IPS-18a (cell line): ENCODE measurements at regions not wholly inside any gene's neighbourhood (a gene's known extent, or its start where the extent isn't known, plus 50 kb on each side); places are given as distances from the start of the nearest gene placed in this dataset.

Experiments used
- H3K27ac ChIP-seq: one replicate; pipeline ENCODE4 v1.5.1; 2013; ENCODE audit warnings: low read length
- H3K27me3 ChIP-seq: one replicate; pipeline ENCODE4 v1.6.1; 2013; ENCODE audit warnings: mild to moderate bottlenecking, low read length; ENCODE audit not compliant: control insufficient read depth, insufficient read depth
- H3K36me3 ChIP-seq: one replicate; pipeline ENCODE4 v1.6.1; 2013; ENCODE audit warnings: low read depth, low read length; ENCODE audit not compliant: control insufficient read depth
- H3K4me1 ChIP-seq: one replicate; pipeline ENCODE4 v1.6.1; 2013; ENCODE audit warnings: low read depth, low read length; ENCODE audit not compliant: control insufficient read depth
- H3K4me3 ChIP-seq: one replicate; pipeline ENCODE4 v1.5.1; 2013; ENCODE audit warnings: low read length
- H3K9ac ChIP-seq: one replicate; pipeline ENCODE4 v1.6.1; 2013; ENCODE audit warnings: mild to moderate bottlenecking, low read length, moderate library complexity
- H3K9me3 ChIP-seq: one replicate; pipeline ENCODE4 v1.6.1; 2013; ENCODE audit warnings: low read depth, low read length; ENCODE audit not compliant: control insufficient read depth

- Histone ChIP-seq H3K9me3 (no peaks in the 10 kb centered on the region), H3K27me3 (no peaks in the 10 kb centered on the region), H3K4me3 (no peak overlapping the region), H3K36me3 (no peaks in the 10 kb centered on the region), H3K27ac (no peak overlapping the region), H3K9ac (no peak overlapping the region), H3K4me1 (no peaks in the 10 kb centered on the region)
Observed at GRCh38 chr22:49564666-49565515, 262.8 kb downstream of the BRD1 start.

GRCh38 chr22:49564054-49564453 is 263.6 kb downstream of the BRD1 start:
- H3K27me3 ChIP-seq: no peaks in the 10 kb centered on the region
- H3K36me3 ChIP-seq: no peaks in the 10 kb centered on the region
- H3K4me1 ChIP-seq: no peaks in the 10 kb centered on the region
- H3K9me3 ChIP-seq: no peaks in the 10 kb centered on the region
- H3K27ac ChIP-seq: no peak overlapping the region
- no peak overlapping the region for H3K4me3 ChIP-seq
- H3K9ac ChIP-seq: no peak overlapping the region

GRCh38 chr22:49562685-49563249 is 264.9 kb downstream of the BRD1 start:
- H3K27me3 ChIP-seq: no peaks in the 10 kb centered on the region
- no peaks in the 10 kb centered on the region for H3K9me3 ChIP-seq
- no peaks in the 10 kb centered on the region for H3K4me1 ChIP-seq
- H3K36me3 ChIP-seq: no peaks in the 10 kb centered on the region
- H3K27ac ChIP-seq: no peak overlapping the region
- no peak overlapping the region for H3K4me3 ChIP-seq
- H3K9ac ChIP-seq: no peak overlapping the region

GRCh38 chr22:49561976-49562375 is 265.7 kb downstream of the BRD1 start:
- H3K4me1 ChIP-seq: no peaks in the 10 kb centered on the region
- no peak overlapping the region for H3K27ac ChIP-seq
- H3K4me3 ChIP-seq: no peak overlapping the region
- no peaks in the 10 kb centered on the region for H3K9me3 ChIP-seq
- no peaks in the 10 kb centered on the region for H3K36me3 ChIP-seq
- H3K9ac ChIP-seq: no peak overlapping the region
- H3K27me3 ChIP-seq: no peaks in the 10 kb centered on the region

DNA sequence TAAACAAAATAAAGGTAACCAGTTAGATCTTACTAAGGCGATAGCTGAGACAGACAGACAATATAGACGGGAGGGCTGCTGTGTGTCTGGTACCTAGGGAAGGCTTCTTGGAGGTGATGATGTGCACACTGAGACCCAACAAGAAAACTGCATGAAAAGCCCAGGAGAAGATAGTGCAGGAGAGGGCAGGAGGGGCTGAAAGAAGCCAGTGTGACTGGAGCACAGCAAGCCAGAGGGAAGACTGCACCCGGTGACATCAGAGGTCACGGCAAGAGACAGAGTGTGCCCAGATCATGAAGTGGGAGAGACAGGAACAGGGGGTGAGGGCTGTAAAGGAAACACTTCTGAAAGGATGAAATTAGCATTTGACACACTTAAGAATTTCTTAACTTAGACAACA is 266.3 kb downstream of the BRD1 start:
- Histone ChIP-seq H3K4me3 (no peak overlapping the region), H3K9me3 (no peaks in the 10 kb centered on the region), H3K27me3 (no peaks in the 10 kb centered on the region), H3K36me3 (no peaks in the 10 kb centered on the region), H3K4me1 (no peaks in the 10 kb centered on the region), H3K27ac (no peak overlapping the region), H3K9ac (no peak overlapping the region)

DNA sequence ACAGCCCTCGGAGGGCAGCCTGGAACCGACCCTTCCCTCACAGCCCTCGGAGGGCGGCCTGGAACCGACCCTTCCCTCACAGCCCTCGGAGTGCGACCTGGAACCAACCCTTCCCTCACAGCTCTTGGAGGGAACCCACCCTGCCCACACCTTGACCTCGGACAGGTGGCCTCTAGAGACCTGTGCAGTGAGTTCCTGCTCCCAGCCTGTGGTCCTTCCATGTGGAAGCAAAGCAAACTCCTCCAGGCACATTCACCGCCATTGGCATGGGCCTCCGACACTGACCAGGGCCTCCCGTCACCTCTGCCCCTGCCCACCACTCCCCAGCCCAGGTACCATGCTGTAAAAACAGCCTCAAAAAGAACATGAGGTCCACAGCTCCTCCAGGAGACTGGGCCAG is 272.1 kb downstream of the BRD1 start:
- H3K27me3 ChIP-seq: no peaks in the 10 kb centered on the region
- no peaks in the 10 kb centered on the region for H3K9me3 ChIP-seq

DNA sequence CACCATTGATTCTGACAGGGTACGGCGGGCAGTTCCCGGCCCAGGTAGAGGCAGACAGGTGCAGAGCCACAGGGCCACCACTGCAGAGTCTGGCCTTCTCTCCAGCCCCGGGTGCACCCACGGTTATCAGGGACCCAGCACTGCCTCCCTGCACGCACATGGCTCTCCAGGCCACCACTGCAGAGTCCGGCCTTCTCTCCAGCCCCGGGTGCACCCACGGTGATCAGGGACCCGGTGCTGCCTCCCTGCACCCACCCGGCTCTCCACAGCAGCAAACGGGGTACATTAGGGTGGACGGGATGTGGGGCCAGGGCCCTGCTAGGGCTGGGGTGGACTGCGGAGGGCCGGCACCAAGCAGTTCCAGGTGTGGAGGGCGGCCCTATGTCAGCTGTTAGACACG is 272.9 kb downstream of the BRD1 start:
- no peak overlapping the region for H3K4me3 ChIP-seq
- no peak overlapping the region for H3K27ac ChIP-seq
- H3K9me3 ChIP-seq: no peaks in the 10 kb centered on the region
- H3K4me1 ChIP-seq: no peaks in the 10 kb centered on the region
- H3K27me3 ChIP-seq: no peaks in the 10 kb centered on the region
- no peaks in the 10 kb centered on the region for H3K36me3 ChIP-seq
- H3K9ac ChIP-seq: no peak overlapping the region

More for the DNA sequence above, 272.1 kb downstream of the BRD1 start:
- Histone ChIP-seq H3K4me3 (no peak overlapping the region), H3K27ac (no peak overlapping the region), H3K9ac (no peak overlapping the region), H3K4me1 (no peaks in the 10 kb centered on the region), H3K36me3 (no peaks in the 10 kb centered on the region)

DNA sequence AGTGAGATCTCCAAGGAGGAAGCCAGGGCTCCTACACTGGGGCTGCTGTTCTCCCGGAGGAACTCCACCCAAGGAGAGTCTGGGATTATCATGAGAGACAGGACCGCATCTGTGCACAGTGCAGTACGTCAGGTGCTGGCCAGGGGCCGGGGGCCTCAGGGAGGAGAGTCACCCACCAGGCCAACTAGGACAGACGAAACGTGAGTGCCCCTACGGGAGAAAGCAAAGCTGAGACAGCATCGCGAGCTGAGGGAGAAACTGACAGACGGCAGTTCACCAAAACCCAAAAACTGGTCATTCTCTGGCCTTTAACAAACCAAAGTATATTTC is 273.4 kb downstream of the BRD1 start:
- Histone ChIP-seq H3K27ac (no peak overlapping the region), H3K9ac (no peak overlapping the region), H3K4me3 (no peak overlapping the region), H3K36me3 (no peaks in the 10 kb centered on the region), H3K9me3 (no peaks in the 10 kb centered on the region), H3K4me1 (no peaks in the 10 kb centered on the region), H3K27me3 (no peaks in the 10 kb centered on the region)

DNA sequence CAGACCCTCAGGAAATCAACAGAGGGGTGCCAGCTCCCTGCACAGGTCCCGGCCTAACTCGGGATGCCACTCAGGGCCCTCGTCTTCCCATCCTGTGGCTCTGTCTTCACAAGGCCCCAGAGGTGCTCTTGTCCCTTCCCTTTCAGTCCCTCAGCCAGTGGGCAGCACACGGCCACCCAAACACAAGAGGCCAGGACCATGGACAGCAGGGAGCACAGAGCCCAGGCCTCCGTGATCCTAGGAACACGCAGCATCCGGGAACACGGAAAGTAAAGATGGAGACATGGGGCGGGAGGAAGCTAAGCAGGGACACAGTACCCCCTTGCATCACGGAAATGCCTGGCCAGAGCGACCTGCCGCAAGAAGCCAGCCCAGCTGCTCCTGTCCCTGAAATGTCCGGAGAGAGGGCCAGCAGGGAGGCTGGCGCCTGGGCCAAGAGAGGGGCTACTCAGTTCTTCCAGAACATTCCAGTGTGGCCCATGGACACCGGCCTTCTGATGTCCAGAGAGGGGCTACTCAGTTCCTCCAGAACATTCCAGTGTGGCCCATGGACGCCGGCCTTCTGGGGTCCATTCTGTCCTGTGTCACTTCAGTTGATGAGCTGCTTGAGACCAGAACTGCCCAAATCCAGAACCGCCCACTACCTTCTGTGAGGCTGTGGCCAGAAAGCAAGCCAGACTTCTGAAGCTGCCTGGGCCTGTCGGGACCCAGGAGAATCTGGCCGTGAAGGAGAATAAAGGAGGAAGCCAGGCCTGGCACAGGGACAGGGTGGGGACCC is 274.0 kb downstream of the BRD1 start:
- H3K9me3 ChIP-seq: no peaks in the 10 kb centered on the region
- no peak overlapping the region for H3K9ac ChIP-seq
- H3K27ac ChIP-seq: no peak overlapping the region
- H3K36me3 ChIP-seq: no peaks in the 10 kb centered on the region
- no peak overlapping the region for H3K4me3 ChIP-seq
- H3K4me1 ChIP-seq: no peaks in the 10 kb centered on the region
- H3K27me3 ChIP-seq: no peaks in the 10 kb centered on the region

DNA sequence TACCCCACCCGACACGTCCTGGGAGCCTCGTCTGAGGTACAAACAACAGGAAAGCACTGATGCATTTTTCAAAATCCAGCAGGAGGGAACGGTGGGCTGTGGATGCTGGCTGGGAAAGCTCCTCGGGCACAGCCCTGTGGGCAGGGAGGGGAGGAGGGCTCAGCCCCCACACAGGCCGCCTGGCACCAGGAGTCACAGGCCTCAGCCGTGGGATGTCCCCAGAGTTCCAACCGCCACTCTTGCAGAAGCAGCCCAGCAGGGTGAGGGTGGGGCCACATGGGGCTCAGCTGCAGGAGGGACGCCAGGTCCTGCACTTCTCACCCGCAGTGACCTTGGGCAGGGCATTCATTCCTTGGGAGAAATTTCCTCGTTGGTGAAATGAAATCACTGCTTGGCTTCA is 274.6 kb downstream of the BRD1 start:
- Histone ChIP-seq H3K36me3 (no peaks in the 10 kb centered on the region), H3K9ac (no peak overlapping the region), H3K9me3 (no peaks in the 10 kb centered on the region), H3K27ac (no peak overlapping the region), H3K27me3 (no peaks in the 10 kb centered on the region), H3K4me1 (no peaks in the 10 kb centered on the region), H3K4me3 (no peak overlapping the region)

DNA sequence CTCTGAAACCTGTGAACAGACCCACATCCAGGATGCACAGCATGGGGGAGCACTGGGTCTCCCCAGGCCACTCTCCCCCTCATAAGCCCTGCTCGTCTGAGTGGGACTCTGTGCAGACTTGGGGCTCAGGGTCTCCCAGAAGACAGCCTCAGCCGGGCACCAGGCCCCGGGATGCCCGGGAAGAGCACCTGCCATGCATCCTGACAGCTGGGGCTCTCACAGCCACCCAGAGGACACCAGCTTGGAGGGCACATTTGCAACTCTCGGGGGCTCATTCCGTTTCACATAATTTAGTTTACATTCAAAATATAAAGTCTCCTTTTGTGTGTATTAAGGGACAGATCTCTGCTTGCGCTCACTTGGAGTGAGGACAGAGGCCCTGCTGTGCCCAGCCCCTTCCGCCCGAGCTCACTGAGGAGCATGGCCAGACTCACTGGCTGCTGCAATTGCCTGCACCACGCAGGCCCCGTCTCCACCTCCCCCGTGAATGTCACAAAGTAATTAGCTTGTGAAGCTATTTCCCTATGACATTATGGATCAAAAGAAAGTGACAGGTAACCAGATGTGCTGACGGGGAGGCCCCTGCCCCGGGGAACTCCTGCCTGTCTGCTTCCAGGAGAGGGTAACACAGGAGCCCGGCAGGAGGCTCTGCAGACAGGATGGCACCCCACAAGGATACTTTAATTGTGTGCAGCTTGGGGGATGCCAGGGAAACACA is 275.6 kb downstream of the BRD1 start:
- H3K9me3 ChIP-seq: no peaks in the 10 kb centered on the region

More for the DNA sequence above, 275.6 kb downstream of the BRD1 start:
- H3K4me1 ChIP-seq: no peaks in the 10 kb centered on the region
- no peaks in the 10 kb centered on the region for H3K27me3 ChIP-seq
- H3K9ac ChIP-seq: no peak overlapping the region
- no peaks in the 10 kb centered on the region for H3K36me3 ChIP-seq
- H3K4me3 ChIP-seq: no peak overlapping the region
- H3K27ac ChIP-seq: no peak overlapping the region
